ENCODE measurements at regions not wholly inside any gene's neighbourhood (a gene's known extent, or its start where the extent isn't known, plus 50 kb on each side); places are given as distances from the start of the nearest gene placed in this dataset.

- TF ChIP-seq POLR2AphosphoS5 (IDR thresholded peaks at IDR 0.05; ENCODE audit: low read depth, low read length): no peak
- TF ChIP-seq POLR2A (IDR thresholded peaks at IDR 0.05; ENCODE audit: low read depth, low read length): no peak
- no peak for TF ChIP-seq SPI1 (IDR thresholded peaks at IDR 0.05; ENCODE audit: low read depth, low read length)
- no peak for TF ChIP-seq TAF1 (IDR thresholded peaks at IDR 0.05; ENCODE audit: low read depth, low read length)
- no peak for TF ChIP-seq POU2F2 (IDR thresholded peaks at IDR 0.05; ENCODE audit: low read depth, low read length)
- TF ChIP-seq PAX5 (IDR thresholded peaks at IDR 0.05; ENCODE audit: insufficient read depth, low read length, severe bottlenecking): no peak
- DNase-seq (ENCODE audit: insufficient read length, low spot score) (no peak), FAIRE-seq (no peak)
These were observed 387.4 kb downstream of the MATN1 start for GRCh38 chr1:30335997-30336390.

GRCh38 chr1:30335389-30335996 lies 387.9 kb downstream of the MATN1 start:
- FAIRE-seq: no peak
- TF ChIP-seq POLR2AphosphoS5 (IDR thresholded peaks at IDR 0.05; ENCODE audit: low read depth, low read length) (no peak), PAX5 (IDR thresholded peaks at IDR 0.05; ENCODE audit: insufficient read depth, low read length, severe bottlenecking) (no peak), POU2F2 (IDR thresholded peaks at IDR 0.05; ENCODE audit: low read depth, low read length) (no peak), POLR2A (IDR thresholded peaks at IDR 0.05; ENCODE audit: low read depth, low read length) (no peak), SPI1 (IDR thresholded peaks at IDR 0.05; ENCODE audit: low read depth, low read length) (no peak)
- no peak for DNase-seq (ENCODE audit: insufficient read length, low spot score)

GRCh38 chr1:30334767-30335166 lies 388.6 kb downstream of the MATN1 start:
- TF ChIP-seq PAX5 (IDR thresholded peaks at IDR 0.05; ENCODE audit: insufficient read depth, low read length, severe bottlenecking) (no peak), SPI1 (IDR thresholded peaks at IDR 0.05; ENCODE audit: low read depth, low read length) (no peak), POLR2AphosphoS5 (IDR thresholded peaks at IDR 0.05; ENCODE audit: low read depth, low read length) (no peak), POU2F2 (IDR thresholded peaks at IDR 0.05; ENCODE audit: low read depth, low read length) (no peak), POLR2A (IDR thresholded peaks at IDR 0.05; ENCODE audit: low read depth, low read length) (no peak), TAF1 (IDR thresholded peaks at IDR 0.05; ENCODE audit: low read depth, low read length) (no peak)
- no peak for FAIRE-seq
- DNase-seq (ENCODE audit: insufficient read length, low spot score): no peak

GRCh38 chr1:30332116-30333094 lies 391.0 kb downstream of the MATN1 start:
- FAIRE-seq: no peak
- no peak for DNase-seq (ENCODE audit: insufficient read length, low spot score)
- TF ChIP-seq POLR2AphosphoS5 (IDR thresholded peaks at IDR 0.05; ENCODE audit: low read depth, low read length): no peak
- no peak for TF ChIP-seq SPI1 (IDR thresholded peaks at IDR 0.05; ENCODE audit: low read depth, low read length)
- no peak for TF ChIP-seq POLR2A (IDR thresholded peaks at IDR 0.05; ENCODE audit: low read depth, low read length)
- TF ChIP-seq TAF1 (IDR thresholded peaks at IDR 0.05; ENCODE audit: low read depth, low read length): no peak
- TF ChIP-seq PAX5 (IDR thresholded peaks at IDR 0.05; ENCODE audit: insufficient read depth, low read length, severe bottlenecking): no peak
- TF ChIP-seq POU2F2 (IDR thresholded peaks at IDR 0.05; ENCODE audit: low read depth, low read length): no peak

- no peak for TF ChIP-seq POLR2A (IDR thresholded peaks at IDR 0.05; ENCODE audit: low read depth, low read length)
- no peak for TF ChIP-seq TAF1 (IDR thresholded peaks at IDR 0.05; ENCODE audit: low read depth, low read length)
- no peak for TF ChIP-seq PAX5 (IDR thresholded peaks at IDR 0.05; ENCODE audit: insufficient read depth, low read length, severe bottlenecking)
- no peak for TF ChIP-seq POU2F2 (IDR thresholded peaks at IDR 0.05; ENCODE audit: low read depth, low read length)
- no peak for FAIRE-seq
- DNase-seq (ENCODE audit: insufficient read length, low spot score): no peak
These were observed 391.8 kb downstream of the MATN1 start for GRCh38 chr1:30331415-30332065.

- TF ChIP-seq PAX5 (IDR thresholded peaks at IDR 0.05; ENCODE audit: insufficient read depth, low read length, severe bottlenecking) (no peak), POLR2A (IDR thresholded peaks at IDR 0.05; ENCODE audit: low read depth, low read length) (no peak), TAF1 (IDR thresholded peaks at IDR 0.05; ENCODE audit: low read depth, low read length) (no peak), SPI1 (IDR thresholded peaks at IDR 0.05; ENCODE audit: low read depth, low read length) (no peak), POLR2AphosphoS5 (IDR thresholded peaks at IDR 0.05; ENCODE audit: low read depth, low read length) (no peak), POU2F2 (IDR thresholded peaks at IDR 0.05; ENCODE audit: low read depth, low read length) (no peak)
- no peak for FAIRE-seq
These were observed 392.7 kb downstream of the MATN1 start for GRCh38 chr1:30330644-30331043.

GRCh38 chr1:30329802-30330557 lies 393.4 kb downstream of the MATN1 start:
- no peak for TF ChIP-seq PAX5 (IDR thresholded peaks at IDR 0.05; ENCODE audit: insufficient read depth, low read length, severe bottlenecking)
- TF ChIP-seq POU2F2 (IDR thresholded peaks at IDR 0.05; ENCODE audit: low read depth, low read length): no peak
- TF ChIP-seq SPI1 (IDR thresholded peaks at IDR 0.05; ENCODE audit: low read depth, low read length): no peak
- no peak for TF ChIP-seq POLR2AphosphoS5 (IDR thresholded peaks at IDR 0.05; ENCODE audit: low read depth, low read length)
- TF ChIP-seq TAF1 (IDR thresholded peaks at IDR 0.05; ENCODE audit: low read depth, low read length): no peak
- DNase-seq (ENCODE audit: insufficient read length, low spot score) (no peak), FAIRE-seq (no peak)

More at GRCh38 chr1:30330644-30331043, 392.7 kb downstream of the MATN1 start:
- no peak for DNase-seq (ENCODE audit: insufficient read length, low spot score)

GRCh38 chr1:30329263-30329753 lies 394.1 kb downstream of the MATN1 start:
- DNase-seq (ENCODE audit: insufficient read length, low spot score) (no peak), FAIRE-seq (no peak)
- TF ChIP-seq SPI1 (IDR thresholded peaks at IDR 0.05; ENCODE audit: low read depth, low read length) (no peak), PAX5 (IDR thresholded peaks at IDR 0.05; ENCODE audit: insufficient read depth, low read length, severe bottlenecking) (no peak), TAF1 (IDR thresholded peaks at IDR 0.05; ENCODE audit: low read depth, low read length) (no peak), POLR2A (IDR thresholded peaks at IDR 0.05; ENCODE audit: low read depth, low read length) (no peak), POLR2AphosphoS5 (IDR thresholded peaks at IDR 0.05; ENCODE audit: low read depth, low read length) (no peak), POU2F2 (IDR thresholded peaks at IDR 0.05; ENCODE audit: low read depth, low read length) (no peak)
